Mesenchymal stem cell (in vitro differentiated cells and primary cell): ENCODE measurements at regions not wholly inside any gene's neighbourhood (a gene's known extent, or its start where the extent isn't known, plus 50 kb on each side); places are given as distances from the start of the nearest gene placed in this dataset.
"Not testable (repeated sequence)": the region's sequence is repeated elsewhere in the genome, so short reads cannot be mapped to it uniquely, and the experiment has no call there.

Source experiments
- DNase-seq: peaks from one replicate; pipeline ENCODE4 v3.0.0-alpha.2; 2013
- H2AFZ ChIP-seq: one replicate; pipeline ENCODE4 v1.6.1; 2013; ENCODE audit warnings: low read depth, mild to moderate bottlenecking, control low read depth, inconsistent platforms, low read length, moderate library complexity
- H2AK5ac ChIP-seq: 2 replicates; pipeline ENCODE4 v1.6.1; 2013; ENCODE audit warnings: low read length, moderate library complexity, mild to moderate bottlenecking, inconsistent platforms; ENCODE audit not compliant: severe bottlenecking
- H2BK120ac ChIP-seq: one replicate; pipeline ENCODE4 v1.6.1; 2013; ENCODE audit warnings: low read depth, mild to moderate bottlenecking, inconsistent platforms, low read length, moderate library complexity
- H2BK12ac ChIP-seq, 2 experiments: one replicate each; pipeline ENCODE4 v1.6.1; 2013; ENCODE audit warnings: inconsistent platforms in 2 of 2, low read length in 2 of 2, mild to moderate bottlenecking in 2 of 2, moderate library complexity in 2 of 2, control low read depth in 1 of 2
- H2BK15ac ChIP-seq: one replicate; pipeline ENCODE4 v1.6.1; 2013; ENCODE audit warnings: mild to moderate bottlenecking, low read depth, inconsistent platforms; ENCODE audit not compliant: poor library complexity, severe bottlenecking
- H2BK5ac ChIP-seq: 2 replicates; pipeline ENCODE4 v1.6.1; 2013; ENCODE audit warnings: low read depth, mild to moderate bottlenecking, low read length, control low read depth, inconsistent platforms; ENCODE audit not compliant: poor library complexity, severe bottlenecking
- H3K14ac ChIP-seq, 2 experiments: one replicate each; pipeline ENCODE4 v1.6.1; 2013; ENCODE audit warnings: inconsistent platforms in 2 of 2, low read length in 2 of 2, control low read depth in 1 of 2, mild to moderate bottlenecking in 1 of 2, moderate library complexity in 1 of 2
- H3K18ac ChIP-seq, 2 experiments: one replicate each; pipeline ENCODE4 v1.6.1; 2013; ENCODE audit warnings: inconsistent platforms in 2 of 2, low read length in 2 of 2, control low read depth in 1 of 2, low read depth in 1 of 2, mild to moderate bottlenecking in 1 of 2
- H3K23ac ChIP-seq, 2 experiments: one replicate each; pipeline ENCODE4 v1.6.1; 2013; ENCODE audit warnings: inconsistent platforms in 2 of 2, low read length in 2 of 2, mild to moderate bottlenecking in 2 of 2, moderate library complexity in 2 of 2, control low read depth in 1 of 2
- H3K27ac ChIP-seq: 2 replicates; pipeline ENCODE4 v1.5.1; 2013; ENCODE audit warnings: mild to moderate bottlenecking, moderate library complexity, low read length, control low read depth, inconsistent platforms; ENCODE audit not compliant: poor library complexity, severe bottlenecking
- H3K27me3 ChIP-seq, 2 experiments: 2 replicates each; pipeline versions ENCODE4 v1.6.1 to v1.7.0; 2013; ENCODE audit warnings: low read length in 2 of 2, mild to moderate bottlenecking in 2 of 2, moderate library complexity in 2 of 2, control low read depth in 1 of 2, inconsistent platforms in 1 of 2; ENCODE audit not compliant: control insufficient read depth in 1 of 2, insufficient read depth in 1 of 2
- H3K36me3 ChIP-seq, 2 experiments: 2 replicates each; pipeline versions ENCODE4 v1.6.1 to v1.7.0; 2013; ENCODE audit warnings: low read length in 2 of 2, control low read depth in 1 of 2, inconsistent platforms in 1 of 2, low read depth in 1 of 2, mild to moderate bottlenecking in 1 of 2; ENCODE audit not compliant: insufficient read depth in 2 of 2, control insufficient read depth in 1 of 2
- H3K4ac ChIP-seq, 2 experiments: one replicate each; pipeline ENCODE4 v1.6.1; 2013; ENCODE audit warnings: inconsistent platforms in 2 of 2, low read length in 2 of 2, mild to moderate bottlenecking in 2 of 2, moderate library complexity in 2 of 2, control low read depth in 1 of 2, low read depth in 1 of 2
- H3K4me1 ChIP-seq: 2 replicates; pipeline ENCODE4 v1.6.1; 2013; ENCODE audit warnings: low read depth, low read length, control low read depth; ENCODE audit not compliant: control insufficient read depth, insufficient read depth
- H3K4me2 ChIP-seq: 2 replicates; pipeline ENCODE4 v1.6.1; 2013; ENCODE audit warnings: low read length, mild to moderate bottlenecking, inconsistent platforms; ENCODE audit not compliant: poor library complexity, severe bottlenecking
- H3K4me3 ChIP-seq, 2 experiments: 2 replicates each; pipeline versions ENCODE4 v1.5.1 to v1.7.0; 2013; ENCODE audit warnings: low read length in 2 of 2, mild to moderate bottlenecking in 2 of 2, control low read depth in 1 of 2, low read depth in 1 of 2; ENCODE audit not compliant: insufficient read depth in 1 of 2
- H3K79me1 ChIP-seq: replicated peaks from 2 replicates; pipeline ENCODE4 v1.6.1; 2013; ENCODE audit warnings: mild to moderate bottlenecking, control low read depth, low read length, inconsistent platforms; ENCODE audit not compliant: poor library complexity, severe bottlenecking
- H3K9ac ChIP-seq: 2 replicates; pipeline ENCODE4 v1.7.0; 2013; ENCODE audit warnings: mild to moderate bottlenecking, low read length, moderate library complexity
- H3K9me3 ChIP-seq: 2 replicates; pipeline ENCODE4 v1.7.0; 2013; ENCODE audit warnings: mild to moderate bottlenecking, low read length; ENCODE audit not compliant: control insufficient read depth
- H4K8ac ChIP-seq: one replicate; pipeline ENCODE4 v1.6.1; 2013; ENCODE audit warnings: inconsistent platforms, mild to moderate bottlenecking, low read length, moderate library complexity
- H4K91ac ChIP-seq: one replicate; pipeline ENCODE4 v1.6.1; 2013; ENCODE audit warnings: mild to moderate bottlenecking, low read length, inconsistent platforms
- WGBS: methylation state at CpG from one replicate; pipeline ENCODE4 v1.1.7; 2013; ENCODE audit warnings: mixed read lengths; 5-methylcytosine and 5-hydroxymethylcytosine counted together

DNA sequence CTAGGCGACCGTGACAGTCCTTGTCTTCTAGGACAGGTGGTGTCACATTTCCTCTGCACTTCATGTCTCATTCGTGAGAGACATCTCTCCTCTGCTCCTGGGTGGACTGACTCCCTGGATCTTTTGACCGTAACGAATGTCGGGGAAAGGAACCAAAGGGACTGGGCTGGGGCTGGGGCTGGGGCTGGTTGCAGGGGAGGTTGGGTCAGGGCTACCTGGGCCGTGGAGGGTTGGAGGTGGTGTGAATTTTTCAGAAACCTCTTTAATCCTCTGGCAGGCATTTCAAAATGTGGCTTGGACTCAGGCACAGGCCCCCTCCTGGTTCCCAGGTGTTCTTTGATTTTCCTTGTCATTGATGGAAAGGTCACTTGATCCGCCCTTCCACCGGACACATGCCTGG lies 776.0 kb upstream of the ALG10B start:
- not testable (repeated sequence) for H3K4me2 ChIP-seq, DNase-seq, H3K23ac ChIP-seq, H3K9me3 ChIP-seq, H3K79me1 ChIP-seq, H3K9ac ChIP-seq, H2BK120ac ChIP-seq, H2BK15ac ChIP-seq, H4K8ac ChIP-seq, H4K91ac ChIP-seq, H2AFZ ChIP-seq, H3K14ac ChIP-seq, H3K27me3 ChIP-seq, H2BK5ac ChIP-seq, H3K18ac ChIP-seq, H3K4me3 ChIP-seq, H3K27ac ChIP-seq, H2AK5ac ChIP-seq, H3K4me1 ChIP-seq, H3K36me3 ChIP-seq, H3K4ac ChIP-seq, H2BK12ac ChIP-seq
- WGBS, result 84% methylated on average over 9 of the region's 9 CpGs

DNA sequence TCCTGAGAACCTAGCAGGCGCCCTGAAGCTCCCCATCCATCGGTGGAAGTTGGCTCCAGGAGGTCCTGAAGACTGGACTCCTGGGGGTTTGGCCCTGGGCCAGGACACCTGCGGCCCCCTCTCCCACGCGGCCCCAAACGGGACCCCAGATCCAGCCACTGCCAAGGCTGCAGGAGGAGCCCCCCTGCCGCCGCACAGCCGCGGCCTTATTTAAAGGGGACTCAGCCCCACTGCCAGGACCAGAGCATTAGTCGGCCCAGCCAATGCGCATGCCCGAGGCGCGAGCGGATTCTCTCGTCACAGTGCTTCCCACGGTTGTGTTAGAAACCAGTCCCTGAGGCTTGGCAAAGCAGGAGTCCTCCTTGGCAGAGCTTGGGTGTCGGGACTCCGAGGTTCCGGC lies 775.2 kb upstream of the ALG10B start:
- H3K23ac ChIP-seq, result no peak overlapping the region
- no peak overlapping the region for H3K9ac ChIP-seq
- no peak overlapping the region for H2BK120ac ChIP-seq
- H3K79me1 ChIP-seq, result no peaks in the 10 kb centered on the region
- DNase-seq, result no peak
- H3K27me3 ChIP-seq, result no peaks in the 10 kb centered on the region
- no peaks in the 10 kb centered on the region for H3K36me3 ChIP-seq
- no peak overlapping the region for H2BK15ac ChIP-seq
- H2BK12ac ChIP-seq, result no peak overlapping the region
- no peak overlapping the region for H3K4ac ChIP-seq
- H3K4me2 ChIP-seq, result no peak overlapping the region
- H4K8ac ChIP-seq, result no peak overlapping the region
- no peak overlapping the region for H2AFZ ChIP-seq
- H3K4me3 ChIP-seq, result no peak overlapping the region
- no peak overlapping the region for H2AK5ac ChIP-seq
- H3K27ac ChIP-seq, result no peak overlapping the region
- no peak overlapping the region for H3K14ac ChIP-seq
- H3K18ac ChIP-seq, result no peak overlapping the region
- no peak overlapping the region for H2BK5ac ChIP-seq
- H3K9me3 ChIP-seq, result peaks cover 4% of the 10 kb centered on the region
- 89% methylated on average over 21 of the region's 21 CpGs for WGBS
- H3K4me1 ChIP-seq, result no peaks in the 10 kb centered on the region
- no peak overlapping the region for H4K91ac ChIP-seq

DNA sequence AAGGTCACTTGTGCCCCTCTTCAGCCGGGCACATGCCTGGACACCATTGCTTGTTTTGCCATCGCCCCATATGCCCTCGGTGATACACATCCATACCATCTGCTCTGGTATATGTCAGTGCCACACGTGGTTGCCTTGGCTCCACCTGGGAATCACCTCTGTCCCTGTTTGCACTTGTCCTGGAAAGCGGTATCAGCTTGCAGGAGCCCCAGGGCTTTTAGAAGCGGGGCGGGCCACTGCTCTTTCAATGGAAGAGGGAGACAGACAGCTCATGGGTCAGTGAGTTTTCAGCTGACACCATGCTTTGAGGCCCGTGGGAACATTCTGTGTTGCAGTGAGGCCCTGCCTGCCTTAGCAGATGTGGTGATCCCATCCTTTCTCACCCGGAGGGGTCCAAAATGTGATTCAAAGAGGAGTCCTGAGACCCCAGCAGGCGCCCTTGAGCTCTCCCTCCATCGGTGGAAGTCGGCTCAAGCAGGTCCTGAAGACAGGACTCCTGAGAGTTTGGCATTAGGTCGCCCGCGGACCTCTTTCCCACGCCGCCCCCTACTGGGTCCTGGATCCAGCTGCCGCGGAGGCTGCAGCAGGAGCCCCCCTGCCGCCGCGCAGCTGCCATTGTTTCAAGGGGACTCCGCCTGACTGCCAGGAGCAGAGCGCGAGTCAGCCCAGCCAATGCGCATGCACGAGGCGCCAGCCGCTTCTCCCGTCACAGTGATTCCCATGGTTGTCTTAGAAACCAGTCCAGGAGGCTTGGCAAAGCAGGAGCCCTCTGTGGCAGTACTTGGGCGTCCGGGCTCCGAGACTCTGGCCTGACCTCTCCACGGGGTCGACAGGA lies 773.2 kb upstream of the ALG10B start:
- Histone ChIP-seq H2BK15ac (no peak overlapping the region), H3K9me3 (peaks cover 4% of the 10 kb centered on the region), H3K4ac (no peak overlapping the region), H3K4me1 (no peaks in the 10 kb centered on the region), H3K23ac (no peak overlapping the region), H2BK5ac (no peak overlapping the region), H3K79me1 (no peaks in the 10 kb centered on the region), H2AFZ (no peak overlapping the region), H4K8ac (no peak overlapping the region), H2BK12ac (no peak overlapping the region), H2BK120ac (no peak overlapping the region), H3K18ac (no peak overlapping the region), H3K4me3 (no peak overlapping the region), H3K4me2 (no peak overlapping the region), H3K27ac (no peak overlapping the region), H3K14ac (no peak overlapping the region), H3K27me3 (no peaks in the 10 kb centered on the region), H2AK5ac (no peak overlapping the region), H4K91ac (no peak overlapping the region), H3K36me3 (no peaks in the 10 kb centered on the region), H3K9ac (no peak overlapping the region)
- 82% methylated on average over 35 of the region's 35 CpGs for WGBS
- DNase-seq, result no peak

DNA sequence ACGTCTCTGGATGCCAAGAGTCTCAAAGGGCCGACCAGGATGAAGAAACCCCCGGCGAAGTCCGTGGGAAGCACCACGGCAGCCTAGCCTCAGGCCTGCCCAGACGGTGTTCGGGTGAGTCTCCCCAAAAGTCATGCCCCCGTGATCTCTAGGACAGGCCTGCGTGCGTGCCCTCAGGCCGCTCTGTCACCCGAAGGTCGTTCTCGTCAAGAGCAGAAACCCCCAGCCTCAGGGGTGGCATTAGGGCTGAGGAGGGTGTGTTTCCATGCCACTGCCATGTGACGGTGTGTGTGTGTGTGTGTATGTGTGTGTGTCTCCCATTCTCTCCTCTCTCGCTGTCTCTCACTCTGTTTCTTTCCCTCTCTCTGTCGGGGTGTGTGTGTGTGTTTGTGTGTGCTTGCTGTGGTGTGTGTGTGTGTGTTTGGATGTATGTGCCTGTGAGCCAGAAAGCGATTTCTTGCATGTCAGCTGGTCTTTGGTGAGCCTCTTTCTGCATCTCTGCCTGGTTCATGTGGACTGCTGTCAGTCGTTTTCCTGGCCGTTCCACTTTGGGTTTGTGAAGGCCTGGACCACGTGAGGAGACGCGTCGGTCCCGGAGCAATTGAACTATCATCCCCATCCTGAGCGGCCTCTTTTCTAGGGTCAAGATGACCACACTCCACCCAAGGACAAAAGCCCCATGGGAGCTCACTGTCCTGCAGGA lies 772.5 kb upstream of the ALG10B start:
- Histone ChIP-seq H3K14ac (no peak overlapping the region), H3K27me3 (no peaks in the 10 kb centered on the region), H2AFZ (no peak overlapping the region), H3K36me3 (no peaks in the 10 kb centered on the region), H3K4me1 (no peaks in the 10 kb centered on the region), H3K4me2 (no peak overlapping the region), H2BK120ac (no peak overlapping the region), H3K9ac (no peak overlapping the region), H3K23ac (no peak overlapping the region), H3K18ac (no peak overlapping the region), H4K91ac (no peak overlapping the region), H3K79me1 (no peaks in the 10 kb centered on the region), H4K8ac (no peak overlapping the region), H3K27ac (no peak overlapping the region), H3K9me3 (peaks cover 4% of the 10 kb centered on the region), H2BK12ac (no peak overlapping the region), H2BK5ac (no peak overlapping the region), H2BK15ac (no peak overlapping the region), H3K4ac (no peak overlapping the region), H2AK5ac (no peak overlapping the region), H3K4me3 (no peak overlapping the region)
- DNase-seq, result no peak
- 85% methylated on average over 24 of the region's 27 CpGs for WGBS
